GM23338 (cell line): ENCODE measurements at regions not wholly inside any gene's neighbourhood (a gene's known extent, or its start where the extent isn't known, plus 50 kb on each side); places are given as distances from the start of the nearest gene placed in this dataset.

Experiments
- ATAC-seq: fragments of 200-7000 bp; cut with Tn5 transposase; 3 replicates; pipeline ENCODE4 v1.9.1; 2020
- DNase-seq: peaks from one replicate; pipeline ENCODE4 v3.0.0-alpha.2; 2015; ENCODE audit warnings: low spot score
- H2AFZ ChIP-seq: fragments of 200-600 bp; sonication (generic); 2 replicates; pipeline ENCODE4 v1.8.0; 2016; ENCODE audit warnings: antibody characterized with exemption, mild to moderate bottlenecking, moderate library complexity
- H3F3A ChIP-seq: fragments of 200-600 bp; sonication (generic); replicated peaks from 2 replicates; pipeline ENCODE4 v1.8.0; 2017; ENCODE audit warnings: antibody characterized with exemption, mixed run types, low read depth
- H3K27ac ChIP-seq: fragments of 200-600 bp; sonication (generic); 2 replicates; pipeline ENCODE4 v1.6.1; 2016; ENCODE audit warnings: low read depth
- H3K27me3 ChIP-seq: fragments of 200-600 bp; sonication (generic); 2 replicates; pipeline ENCODE4 v1.8.0; 2016; ENCODE audit warnings: mild to moderate bottlenecking, mixed run types, moderate library complexity; ENCODE audit not compliant: insufficient read depth
- H3K36me3 ChIP-seq: fragments of 200-600 bp; sonication (generic); 2 replicates; pipeline ENCODE4 v1.8.0; 2016; ENCODE audit warnings: mild to moderate bottlenecking; ENCODE audit not compliant: insufficient read depth
- H3K4me1 ChIP-seq: fragments of 200-600 bp; sonication (generic); 2 replicates; pipeline ENCODE4 v1.8.0; 2016; ENCODE audit warnings: mild to moderate bottlenecking, moderate library complexity; ENCODE audit not compliant: insufficient read depth
- H3K4me2 ChIP-seq: fragments of 200-600 bp; sonication (generic); 2 replicates; pipeline ENCODE4 v1.7.1; 2017; ENCODE audit warnings: mixed run types
- H3K4me3 ChIP-seq: fragments of 200-600 bp; sonication (generic); 2 replicates; pipeline ENCODE4 v1.6.1; 2016; ENCODE audit warnings: mixed run types
- H3K79me2 ChIP-seq: fragments of 200-600 bp; sonication (generic); replicated peaks from 2 replicates; pipeline ENCODE4 v1.8.0; 2017; ENCODE audit warnings: mild to moderate bottlenecking; ENCODE audit not compliant: insufficient read depth
- H3K9me2 ChIP-seq: fragments of 200-600 bp; sonication (generic); 2 replicates; pipeline ENCODE4 v1.8.0; 2017; ENCODE audit not compliant: insufficient read depth
- H4K20me1 ChIP-seq: fragments of 200-600 bp; sonication (generic); replicated peaks from 2 replicates; pipeline ENCODE4 v1.8.0; 2017; ENCODE audit warnings: mild to moderate bottlenecking; ENCODE audit not compliant: insufficient read depth
- H3K27ac Mint-ChIP-seq: 2 replicates; pipeline ENCODE4 v1.8.0; 2020; ENCODE audit warnings: inconsistent platforms, mild to moderate bottlenecking, moderate library complexity, mixed read lengths
- H3K27me3 Mint-ChIP-seq: 3 replicates; pipeline ENCODE4 v1.8.0; 2022; ENCODE audit warnings: low read depth, mild to moderate bottlenecking, moderate library complexity, mixed read lengths, inconsistent platforms; ENCODE audit not compliant: insufficient read depth, poor library complexity
- H3K36me3 Mint-ChIP-seq: 3 replicates; pipeline ENCODE4 v1.8.0; 2021; ENCODE audit warnings: low read depth, mild to moderate bottlenecking, inconsistent platforms, moderate library complexity, mixed read lengths
- H3K4me1 Mint-ChIP-seq: 3 replicates; pipeline ENCODE4 v1.8.0; 2020; ENCODE audit warnings: mild to moderate bottlenecking, inconsistent platforms, mixed read lengths
- H3K4me3 Mint-ChIP-seq: 3 replicates; pipeline ENCODE4 v1.8.0; 2021; ENCODE audit warnings: moderate library complexity, mild to moderate bottlenecking, inconsistent platforms, mixed read lengths
- H3K9me3 Mint-ChIP-seq: 3 replicates; pipeline ENCODE4 v1.8.0; 2020; ENCODE audit warnings: moderate library complexity, mild to moderate bottlenecking, inconsistent platforms, mixed read lengths
- CREB1 ChIP-seq: fragments of 250-450 bp; sonication (Bioruptor Pico); IDR thresholded peaks from 2 replicates; pipeline ENCODE4 v1.5.0; 2020; ENCODE audit warnings: low read depth, mild to moderate bottlenecking, moderate library complexity
- EZH2phosphoT487 ChIP-seq: fragments of 200-600 bp; sonication (generic); IDR thresholded peaks from one replicate; pipeline ENCODE4 v1.8.1; 2018; ENCODE audit warnings: antibody characterized with exemption; ENCODE audit not compliant: unreplicated experiment
- JUNB ChIP-seq: IDR thresholded peaks from one replicate; pipeline ENCODE4 v1.6.1; 2016; ENCODE audit warnings: antibody characterized with exemption; ENCODE audit not compliant: unreplicated experiment
- NANOG ChIP-seq: IDR thresholded peaks from 2 replicates; pipeline ENCODE4 v1.6.1; 2016; ENCODE audit warnings: antibody characterized with exemption, borderline replicate concordance
- STAT1 ChIP-seq: IDR thresholded peaks from one replicate; pipeline ENCODE4 v1.6.1; 2016; ENCODE audit warnings: antibody characterized with exemption; ENCODE audit not compliant: unreplicated experiment
- ZNF114 ChIP-seq: fragments of 250-450 bp; sonication (Bioruptor Pico); IDR thresholded peaks from 2 replicates; pipeline ENCODE4 v1.5.0; 2020; ENCODE audit warnings: mild to moderate bottlenecking, moderate library complexity
- ZNF331 ChIP-seq: fragments of 250-450 bp; sonication (Bioruptor Pico); IDR thresholded peaks from 2 replicates; pipeline ENCODE4 v1.5.0; 2020; ENCODE audit warnings: low read depth, mild to moderate bottlenecking, moderate library complexity
- TF ChIP-seq, protein P1 (sequence below): IDR thresholded peaks from one replicate; pipeline ENCODE4 v1.6.1; 2018; ENCODE audit warnings: antibody characterized with exemption; ENCODE audit not compliant: unreplicated experiment
- TF ChIP-seq, protein P2 (sequence below): fragments of 250-450 bp; sonication (Bioruptor Pico); IDR thresholded peaks from 2 replicates; pipeline ENCODE4 v1.5.0; 2020; ENCODE audit warnings: mild to moderate bottlenecking, moderate library complexity
- TF ChIP-seq, protein P3 (sequence below): IDR thresholded peaks from 2 replicates; pipeline ENCODE4 v1.6.1; 2016; ENCODE audit warnings: antibody characterized with exemption

DNA sequence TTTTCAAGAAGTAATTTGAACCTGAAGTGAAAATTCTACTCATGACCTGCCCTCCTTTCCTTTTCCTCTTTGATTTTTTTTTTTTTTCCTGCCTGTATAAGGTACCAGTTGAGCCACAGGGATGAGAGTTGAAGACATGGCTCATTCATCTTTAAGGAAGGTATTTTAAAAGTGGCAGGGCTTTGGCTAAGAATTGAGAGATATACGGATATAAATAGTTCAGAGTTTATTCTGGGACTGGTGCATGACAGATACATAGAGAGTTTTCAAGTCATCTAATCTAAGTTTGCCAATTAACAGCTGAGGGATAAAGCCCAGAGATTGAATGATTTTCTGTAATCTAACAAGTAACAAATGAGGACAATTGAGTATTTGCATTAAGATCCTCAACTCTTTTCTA lies 69.8 kb downstream of the BTBD3 start (continued):
- TF ChIP-seq, protein P1, sequence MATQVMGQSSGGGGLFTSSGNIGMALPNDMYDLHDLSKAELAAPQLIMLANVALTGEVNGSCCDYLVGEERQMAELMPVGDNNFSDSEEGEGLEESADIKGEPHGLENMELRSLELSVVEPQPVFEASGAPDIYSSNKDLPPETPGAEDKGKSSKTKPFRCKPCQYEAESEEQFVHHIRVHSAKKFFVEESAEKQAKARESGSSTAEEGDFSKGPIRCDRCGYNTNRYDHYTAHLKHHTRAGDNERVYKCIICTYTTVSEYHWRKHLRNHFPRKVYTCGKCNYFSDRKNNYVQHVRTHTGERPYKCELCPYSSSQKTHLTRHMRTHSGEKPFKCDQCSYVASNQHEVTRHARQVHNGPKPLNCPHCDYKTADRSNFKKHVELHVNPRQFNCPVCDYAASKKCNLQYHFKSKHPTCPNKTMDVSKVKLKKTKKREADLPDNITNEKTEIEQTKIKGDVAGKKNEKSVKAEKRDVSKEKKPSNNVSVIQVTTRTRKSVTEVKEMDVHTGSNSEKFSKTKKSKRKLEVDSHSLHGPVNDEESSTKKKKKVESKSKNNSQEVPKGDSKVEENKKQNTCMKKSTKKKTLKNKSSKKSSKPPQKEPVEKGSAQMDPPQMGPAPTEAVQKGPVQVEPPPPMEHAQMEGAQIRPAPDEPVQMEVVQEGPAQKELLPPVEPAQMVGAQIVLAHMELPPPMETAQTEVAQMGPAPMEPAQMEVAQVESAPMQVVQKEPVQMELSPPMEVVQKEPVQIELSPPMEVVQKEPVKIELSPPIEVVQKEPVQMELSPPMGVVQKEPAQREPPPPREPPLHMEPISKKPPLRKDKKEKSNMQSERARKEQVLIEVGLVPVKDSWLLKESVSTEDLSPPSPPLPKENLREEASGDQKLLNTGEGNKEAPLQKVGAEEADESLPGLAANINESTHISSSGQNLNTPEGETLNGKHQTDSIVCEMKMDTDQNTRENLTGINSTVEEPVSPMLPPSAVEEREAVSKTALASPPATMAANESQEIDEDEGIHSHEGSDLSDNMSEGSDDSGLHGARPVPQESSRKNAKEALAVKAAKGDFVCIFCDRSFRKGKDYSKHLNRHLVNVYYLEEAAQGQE = no peak

DNA sequence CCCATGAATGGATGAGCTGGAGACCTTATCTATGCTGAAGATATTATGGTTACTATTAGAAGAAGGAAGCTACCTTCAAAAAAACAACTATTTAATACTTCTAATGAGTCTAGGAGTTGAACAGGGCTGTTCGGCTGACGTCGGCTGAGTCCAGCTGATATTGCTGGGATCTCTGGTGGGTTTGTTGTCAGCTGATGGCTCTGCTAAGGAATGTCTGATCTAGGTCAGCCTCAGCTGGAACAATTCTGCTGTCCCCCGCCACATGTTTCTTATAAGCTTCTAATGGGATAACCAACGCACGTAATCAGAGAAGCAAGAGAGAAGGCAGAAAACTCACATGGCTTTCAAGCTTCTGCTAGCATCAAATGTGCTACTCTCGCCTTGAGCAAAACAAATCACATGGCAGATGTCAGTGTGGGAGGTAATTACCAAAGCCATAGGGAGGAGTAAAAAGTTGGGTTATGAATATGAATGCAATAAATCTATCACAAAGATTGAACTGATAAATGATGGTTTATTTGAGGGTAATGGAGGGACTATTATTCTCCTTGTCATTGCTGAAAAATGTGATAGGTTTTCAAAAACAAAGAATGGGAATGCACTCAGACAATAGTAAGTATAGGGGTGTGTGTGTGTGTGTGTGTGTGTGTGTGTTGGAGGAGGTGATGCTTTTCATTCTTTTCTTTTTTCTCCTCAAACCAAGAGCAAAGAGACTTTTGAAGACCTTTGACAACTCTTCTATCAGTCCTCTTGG lies 71.5 kb downstream of the BTBD3 start:
- H3K4me1 Mint-ChIP-seq = peaks cover 13% of the 10 kb centered on the region; the same call in 2 of the 3 replicates
- H3K27me3 Mint-ChIP-seq = no peaks in the 10 kb centered on the region
- TF ChIP-seq STAT1 (no peak), NANOG (no peak), EZH2phosphoT487 (no peak), ZNF331 (CRISPR knock-in tag) (no peak), ZNF114 (no peak), CREB1 (CRISPR knock-in tag) (no peak), JUNB (no peak)
- TF ChIP-seq, protein P2, sequence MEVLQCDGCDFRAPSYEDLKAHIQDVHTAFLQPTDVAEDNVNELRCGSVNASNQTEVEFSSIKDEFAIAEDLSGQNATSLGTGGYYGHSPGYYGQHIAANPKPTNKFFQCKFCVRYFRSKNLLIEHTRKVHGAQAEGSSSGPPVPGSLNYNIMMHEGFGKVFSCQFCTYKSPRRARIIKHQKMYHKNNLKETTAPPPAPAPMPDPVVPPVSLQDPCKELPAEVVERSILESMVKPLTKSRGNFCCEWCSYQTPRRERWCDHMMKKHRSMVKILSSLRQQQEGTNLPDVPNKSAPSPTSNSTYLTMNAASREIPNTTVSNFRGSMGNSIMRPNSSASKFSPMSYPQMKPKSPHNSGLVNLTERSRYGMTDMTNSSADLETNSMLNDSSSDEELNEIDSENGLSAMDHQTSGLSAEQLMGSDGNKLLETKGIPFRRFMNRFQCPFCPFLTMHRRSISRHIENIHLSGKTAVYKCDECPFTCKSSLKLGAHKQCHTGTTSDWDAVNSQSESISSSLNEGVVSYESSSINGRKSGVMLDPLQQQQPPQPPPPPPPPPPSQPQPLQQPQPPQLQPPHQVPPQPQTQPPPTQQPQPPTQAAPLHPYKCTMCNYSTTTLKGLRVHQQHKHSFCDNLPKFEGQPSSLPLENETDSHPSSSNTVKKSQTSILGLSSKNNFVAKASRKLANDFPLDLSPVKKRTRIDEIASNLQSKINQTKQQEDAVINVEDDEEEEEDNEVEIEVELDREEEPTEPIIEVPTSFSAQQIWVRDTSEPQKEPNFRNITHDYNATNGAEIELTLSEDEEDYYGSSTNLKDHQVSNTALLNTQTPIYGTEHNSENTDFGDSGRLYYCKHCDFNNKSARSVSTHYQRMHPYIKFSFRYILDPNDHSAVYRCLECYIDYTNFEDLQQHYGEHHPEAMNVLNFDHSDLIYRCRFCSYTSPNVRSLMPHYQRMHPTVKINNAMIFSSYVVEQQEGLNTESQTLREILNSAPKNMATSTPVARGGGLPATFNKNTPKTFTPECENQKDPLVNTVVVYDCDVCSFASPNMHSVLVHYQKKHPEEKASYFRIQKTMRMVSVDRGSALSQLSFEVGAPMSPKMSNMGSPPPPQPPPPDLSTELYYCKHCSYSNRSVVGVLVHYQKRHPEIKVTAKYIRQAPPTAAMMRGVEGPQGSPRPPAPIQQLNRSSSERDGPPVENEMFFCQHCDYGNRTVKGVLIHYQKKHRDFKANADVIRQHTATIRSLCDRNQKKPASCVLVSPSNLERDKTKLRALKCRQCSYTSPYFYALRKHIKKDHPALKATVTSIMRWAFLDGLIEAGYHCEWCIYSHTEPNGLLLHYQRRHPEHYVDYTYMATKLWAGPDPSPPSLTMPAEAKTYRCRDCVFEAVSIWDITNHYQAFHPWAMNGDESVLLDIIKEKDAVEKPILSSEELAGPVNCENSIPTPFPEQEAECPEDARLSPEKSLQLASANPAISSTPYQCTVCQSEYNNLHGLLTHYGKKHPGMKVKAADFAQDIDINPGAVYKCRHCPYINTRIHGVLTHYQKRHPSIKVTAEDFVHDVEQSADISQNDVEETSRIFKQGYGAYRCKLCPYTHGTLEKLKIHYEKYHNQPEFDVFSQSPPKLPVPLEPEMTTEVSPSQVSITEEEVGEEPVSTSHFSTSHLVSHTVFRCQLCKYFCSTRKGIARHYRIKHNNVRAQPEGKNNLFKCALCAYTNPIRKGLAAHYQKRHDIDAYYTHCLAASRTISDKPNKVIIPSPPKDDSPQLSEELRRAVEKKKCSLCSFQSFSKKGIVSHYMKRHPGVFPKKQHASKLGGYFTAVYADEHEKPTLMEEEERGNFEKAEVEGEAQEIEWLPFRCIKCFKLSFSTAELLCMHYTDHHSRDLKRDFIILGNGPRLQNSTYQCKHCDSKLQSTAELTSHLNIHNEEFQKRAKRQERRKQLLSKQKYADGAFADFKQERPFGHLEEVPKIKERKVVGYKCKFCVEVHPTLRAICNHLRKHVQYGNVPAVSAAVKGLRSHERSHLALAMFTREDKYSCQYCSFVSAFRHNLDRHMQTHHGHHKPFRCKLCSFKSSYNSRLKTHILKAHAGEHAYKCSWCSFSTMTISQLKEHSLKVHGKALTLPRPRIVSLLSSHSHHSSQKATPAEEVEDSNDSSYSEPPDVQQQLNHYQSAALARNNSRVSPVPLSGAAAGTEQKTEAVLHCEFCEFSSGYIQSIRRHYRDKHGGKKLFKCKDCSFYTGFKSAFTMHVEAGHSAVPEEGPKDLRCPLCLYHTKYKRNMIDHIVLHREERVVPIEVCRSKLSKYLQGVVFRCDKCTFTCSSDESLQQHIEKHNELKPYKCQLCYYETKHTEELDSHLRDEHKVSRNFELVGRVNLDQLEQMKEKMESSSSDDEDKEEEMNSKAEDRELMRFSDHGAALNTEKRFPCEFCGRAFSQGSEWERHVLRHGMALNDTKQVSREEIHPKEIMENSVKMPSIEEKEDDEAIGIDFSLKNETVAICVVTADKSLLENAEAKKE (CRISPR knock-in tag) = no peak
- TF ChIP-seq, protein P3, sequence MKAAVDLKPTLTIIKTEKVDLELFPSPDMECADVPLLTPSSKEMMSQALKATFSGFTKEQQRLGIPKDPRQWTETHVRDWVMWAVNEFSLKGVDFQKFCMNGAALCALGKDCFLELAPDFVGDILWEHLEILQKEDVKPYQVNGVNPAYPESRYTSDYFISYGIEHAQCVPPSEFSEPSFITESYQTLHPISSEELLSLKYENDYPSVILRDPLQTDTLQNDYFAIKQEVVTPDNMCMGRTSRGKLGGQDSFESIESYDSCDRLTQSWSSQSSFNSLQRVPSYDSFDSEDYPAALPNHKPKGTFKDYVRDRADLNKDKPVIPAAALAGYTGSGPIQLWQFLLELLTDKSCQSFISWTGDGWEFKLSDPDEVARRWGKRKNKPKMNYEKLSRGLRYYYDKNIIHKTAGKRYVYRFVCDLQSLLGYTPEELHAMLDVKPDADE = no peak
- TF ChIP-seq, protein P1 = no peak
- H3K36me3 ChIP-seq = no peaks in the 10 kb centered on the region
- no peaks in the 10 kb centered on the region for H3K36me3 Mint-ChIP-seq
- H2AFZ ChIP-seq = no peak overlapping the region
- 0 out of 2 replicates have a peak, but pooled peaks cover 4% of the 10 kb centered on the region for H3K9me2 ChIP-seq
- no peak for DNase-seq
- ATAC-seq = no peak
- H3K9me3 Mint-ChIP-seq = no peaks in the 10 kb centered on the region
- no peak overlapping the region for H3K27ac Mint-ChIP-seq
- no peaks in the 10 kb centered on the region for H3K27me3 ChIP-seq
- H3F3A ChIP-seq = no peaks in the 10 kb centered on the region
- no peaks in the 10 kb centered on the region for H4K20me1 ChIP-seq
- no peak overlapping the region for H3K27ac ChIP-seq
- no peak overlapping the region for H3K4me2 ChIP-seq
- 0 out of 2 replicates have a peak, but pooled peaks cover 3% of the 10 kb centered on the region for H3K4me1 ChIP-seq
- H3K79me2 ChIP-seq = no peaks in the 10 kb centered on the region
- no peak overlapping the region for H3K4me3 ChIP-seq
- H3K4me3 Mint-ChIP-seq = no peak overlapping the region
